Smooth muscle cell (in vitro differentiated cells): ENCODE measurements at regions not wholly inside any gene's neighbourhood (a gene's known extent, or its start where the extent isn't known, plus 50 kb on each side); places are given as distances from the start of the nearest gene placed in this dataset. TPM values are rescaled to one million over a fixed set of nuclear protein-coding genes. Genes with fewer than 3 reads are reported as not detected.
"Not testable (repeated sequence)": the region's sequence is repeated elsewhere in the genome, so short reads cannot be mapped to it uniquely, and the experiment has no call there.

ENCODE experiments used
- DNase-seq: peaks from one replicate; lab custom pipeline; 2025; ENCODE audit not compliant: unreplicated experiment; lab: John Stamatoyannopoulos, UW
- H2AFZ ChIP-seq: fragments of 200-600 bp; sonication (generic); 2 replicates; pipeline ENCODE4 v1.6.0; 2016; ENCODE audit warnings: antibody characterized with exemption, low read depth, mild to moderate bottlenecking
- H3F3A ChIP-seq: fragments of 200-600 bp; sonication (generic); 2 replicates; pipeline ENCODE4 v1.6.0; 2017; ENCODE audit warnings: antibody characterized with exemption, low read depth
- H3K27ac ChIP-seq: fragments of 200-600 bp; sonication (generic); 2 replicates; pipeline ENCODE4 v1.5.1; 2016; ENCODE audit warnings: low read depth, mild to moderate bottlenecking
- H3K27me3 ChIP-seq: fragments of 200-600 bp; sonication (generic); 2 replicates; pipeline ENCODE4 v1.6.1; 2016; ENCODE audit warnings: low read depth, mild to moderate bottlenecking
- H3K36me3 ChIP-seq: fragments of 200-600 bp; sonication (generic); 2 replicates; pipeline ENCODE4 v1.5.1; 2016; ENCODE audit warnings: low read depth
- H3K4me1 ChIP-seq: fragments of 200-600 bp; sonication (generic); 2 replicates; pipeline ENCODE4 v1.5.1; 2016; ENCODE audit warnings: low read depth
- H3K4me2 ChIP-seq: fragments of 200-600 bp; sonication (generic); 2 replicates; pipeline ENCODE4 v1.6.0; 2016; ENCODE audit warnings: mild to moderate bottlenecking
- H3K4me3 ChIP-seq: fragments of 200-600 bp; sonication (generic); 2 replicates; pipeline ENCODE4 v1.5.1; 2016; ENCODE audit warnings: mild to moderate bottlenecking
- H3K79me2 ChIP-seq: fragments of 200-600 bp; sonication (generic); 2 replicates; pipeline ENCODE4 v1.6.0; 2016; ENCODE audit warnings: low read depth, mild to moderate bottlenecking
- H3K9ac ChIP-seq: fragments of 200-600 bp; sonication (generic); 2 replicates; pipeline ENCODE4 v1.6.0; 2016; ENCODE audit warnings: low read depth
- H3K9me3 ChIP-seq: fragments of 200-600 bp; sonication (generic); replicated peaks from 2 replicates; pipeline ENCODE4 v1.5.1; 2016; ENCODE audit warnings: low read depth
- H4K20me1 ChIP-seq: fragments of 200-600 bp; sonication (generic); 2 replicates; pipeline ENCODE4 v1.6.0; 2016; ENCODE audit warnings: low read depth
- WGBS: methylation state at CpG from one replicate; pipeline ENCODE4 v1.1.7; 2016; ENCODE audit warnings: low lambda C conversion rate; 5-methylcytosine and 5-hydroxymethylcytosine counted together
- microRNA-seq: library from miRNA; unstranded; fragments of <30 nt; microRNA quantifications from one replicate; pipeline ENCODE4, GENCODE V29; 2016; ENCODE audit warnings: borderline number of aligned reads
- small RNA-seq: library from RNA; depleted of rRNA; stranded (forward); fragments of <200 nt; gene quantifications from one replicate; pipeline ENCODE3, GENCODE V24; 2014
- TF ChIP-seq, protein P1 (sequence below): fragments of 200-600 bp; sonication (generic); IDR thresholded peaks from 2 replicates; pipeline ENCODE4 v1.5.1; 2017; ENCODE audit warnings: borderline replicate concordance, mild to moderate bottlenecking, antibody characterized with exemption; ENCODE audit not compliant: insufficient read depth, poor library complexity, severe bottlenecking

DNA sequence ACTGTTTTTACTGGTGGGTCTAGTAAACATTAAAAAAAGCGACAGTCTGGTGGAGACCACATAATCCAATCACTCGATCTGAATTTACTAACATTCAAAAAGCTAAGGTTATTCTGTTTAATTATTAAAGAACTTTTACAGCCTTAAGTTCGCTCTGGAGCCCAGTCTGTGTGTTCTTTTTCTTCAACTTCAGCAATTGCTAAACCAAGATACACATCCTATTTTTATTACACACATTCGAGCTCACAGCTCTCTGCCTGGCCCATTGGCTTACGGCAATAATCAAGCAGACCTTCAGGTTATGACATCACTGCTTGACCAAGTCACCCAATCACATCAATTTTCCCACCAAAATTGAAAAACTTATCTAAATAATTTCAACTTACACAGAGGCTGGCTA, 57.4 kb upstream of the PRSS16 start:
- Histone ChIP-seq H3K9ac (no peak overlapping the region), H2AFZ (no peak overlapping the region), H3K27me3 (no peaks in the 10 kb centered on the region), H3K4me2 (no peak overlapping the region), H3K9me3 (no peaks in the 10 kb centered on the region), H3K27ac (no peak overlapping the region), H3K4me1 (no peaks in the 10 kb centered on the region), H3K79me2 (no peaks in the 10 kb centered on the region), H4K20me1 (no peaks in the 10 kb centered on the region), H3K4me3 (no peak overlapping the region), H3F3A (no peaks in the 10 kb centered on the region), H3K36me3 (no peaks in the 10 kb centered on the region)
- TF ChIP-seq, protein P1, sequence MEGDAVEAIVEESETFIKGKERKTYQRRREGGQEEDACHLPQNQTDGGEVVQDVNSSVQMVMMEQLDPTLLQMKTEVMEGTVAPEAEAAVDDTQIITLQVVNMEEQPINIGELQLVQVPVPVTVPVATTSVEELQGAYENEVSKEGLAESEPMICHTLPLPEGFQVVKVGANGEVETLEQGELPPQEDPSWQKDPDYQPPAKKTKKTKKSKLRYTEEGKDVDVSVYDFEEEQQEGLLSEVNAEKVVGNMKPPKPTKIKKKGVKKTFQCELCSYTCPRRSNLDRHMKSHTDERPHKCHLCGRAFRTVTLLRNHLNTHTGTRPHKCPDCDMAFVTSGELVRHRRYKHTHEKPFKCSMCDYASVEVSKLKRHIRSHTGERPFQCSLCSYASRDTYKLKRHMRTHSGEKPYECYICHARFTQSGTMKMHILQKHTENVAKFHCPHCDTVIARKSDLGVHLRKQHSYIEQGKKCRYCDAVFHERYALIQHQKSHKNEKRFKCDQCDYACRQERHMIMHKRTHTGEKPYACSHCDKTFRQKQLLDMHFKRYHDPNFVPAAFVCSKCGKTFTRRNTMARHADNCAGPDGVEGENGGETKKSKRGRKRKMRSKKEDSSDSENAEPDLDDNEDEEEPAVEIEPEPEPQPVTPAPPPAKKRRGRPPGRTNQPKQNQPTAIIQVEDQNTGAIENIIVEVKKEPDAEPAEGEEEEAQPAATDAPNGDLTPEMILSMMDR, result no peak
- DNase-seq, result no peak
- WGBS, result 89% methylated on average over 5 of the region's 5 CpGs

DNA sequence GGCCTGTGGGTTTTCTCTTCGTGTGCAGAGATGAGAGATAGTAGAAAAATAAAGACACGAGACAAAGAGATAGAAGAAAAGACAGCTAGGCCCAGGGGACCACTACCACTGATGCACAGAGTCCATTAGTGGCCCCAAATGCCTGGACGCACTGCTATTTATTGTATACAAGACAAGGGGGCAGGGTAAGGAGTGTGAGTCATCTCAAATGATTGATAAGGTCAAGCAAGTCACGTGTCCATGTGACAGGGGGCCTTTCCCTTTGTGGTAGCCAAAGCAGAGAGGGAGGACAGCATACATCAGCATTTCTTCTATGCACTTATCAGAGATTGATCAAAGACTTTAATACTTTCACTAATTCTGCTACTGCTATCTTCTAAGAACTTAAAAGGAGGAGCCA, 53.0 kb upstream of the PRSS16 start:
- H3K4me1 ChIP-seq, result not testable (repeated sequence)
- 69% methylated on average over 4 of the region's 4 CpGs for WGBS

DNA sequence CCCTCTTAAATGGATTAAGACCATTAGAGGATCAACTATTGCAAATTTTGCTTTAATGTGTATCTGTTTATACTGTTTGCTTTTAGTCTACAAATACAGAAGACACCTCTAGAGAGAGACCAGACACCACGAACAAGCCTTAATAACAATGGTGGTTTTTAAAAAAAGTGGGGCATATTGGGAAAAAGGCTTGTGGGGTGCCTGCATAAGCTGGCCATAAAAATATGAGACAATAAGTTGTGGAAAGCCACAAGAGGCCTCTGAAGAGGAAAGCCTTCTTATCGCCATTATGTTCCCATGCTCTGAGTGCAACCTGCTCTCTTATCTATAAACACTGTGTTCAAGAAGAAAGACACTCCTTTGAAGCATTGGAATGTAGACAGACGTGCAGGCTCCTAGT, 52.0 kb upstream of the PRSS16 start:
- H3F3A ChIP-seq, H3K27ac ChIP-seq, H3K36me3 ChIP-seq, H3K9me3 ChIP-seq, H3K4me1 ChIP-seq, H3K4me3 ChIP-seq, H3K27me3 ChIP-seq, H3K9ac ChIP-seq, H3K4me2 ChIP-seq, DNase-seq, H4K20me1 ChIP-seq, H3K79me2 ChIP-seq, H2AFZ ChIP-seq: not testable (repeated sequence)
- WGBS, result 81% methylated on average over 3 of the region's 3 CpGs

More for the DNA sequence above, 53.0 kb upstream of the PRSS16 start:
- H3K27me3 ChIP-seq, H3F3A ChIP-seq, DNase-seq, H3K9me3 ChIP-seq, H3K27ac ChIP-seq, H3K79me2 ChIP-seq, H2AFZ ChIP-seq, H3K4me2 ChIP-seq, H3K9ac ChIP-seq, H3K36me3 ChIP-seq, H4K20me1 ChIP-seq, H3K4me3 ChIP-seq: not testable (repeated sequence)

Small RNAs in the stretch of these regions (microRNA-seq; reads per million reads assigned to microRNA genes)
- 2.3 reads per million for gene MIR3143

Small RNAs in the stretch of these regions (small RNA-seq; reads per million reads assigned to genes)
- 0.11 reads per million for gene MIR3143
- not detected for gene RNU2-62P
